ENCODE measurements at regions not wholly inside any gene's neighbourhood (a gene's known extent, or its start where the extent isn't known, plus 50 kb on each side); places are given as distances from the start of the nearest gene placed in this dataset.

GRCh38 chr1:91123773-91124172 is 101.9 kb upstream of the ZNF644 start:
- no peaks in the 10 kb centered on the region for H3K36me3 ChIP-seq
- H3K27ac ChIP-seq: no peak overlapping the region
- no peak for TF ChIP-seq CTCF (IDR thresholded peaks at IDR 0.05; ENCODE audit: low read depth, low read length)
- no peak for DNase-seq
- no peaks in the 10 kb centered on the region for H3K9me3 ChIP-seq (ENCODE audit: severe bottlenecking)
- no peak overlapping the region for H3K4me3 ChIP-seq (ENCODE audit: low read depth, low read length)
- H3K27me3 ChIP-seq (ENCODE audit: insufficient read depth, low read depth, severe bottlenecking): no peaks in the 10 kb centered on the region

- no peak overlapping the region for H3K27ac ChIP-seq
Observed at GRCh38 chr1:91123319-91123718, 101.5 kb upstream of the ZNF644 start.

GRCh38 chr1:91122106-91122717 is 100.4 kb upstream of the ZNF644 start:
- H3K27ac ChIP-seq: no peak overlapping the region
- H3K27me3 ChIP-seq (ENCODE audit: insufficient read depth, low read depth, severe bottlenecking): no peaks in the 10 kb centered on the region
- no peak overlapping the region for H3K4me3 ChIP-seq (ENCODE audit: low read depth, low read length)
- no peak for DNase-seq
- H3K9me3 ChIP-seq (ENCODE audit: severe bottlenecking): no peaks in the 10 kb centered on the region
- no peak for TF ChIP-seq CTCF (IDR thresholded peaks at IDR 0.05; ENCODE audit: low read depth, low read length)
- no peaks in the 10 kb centered on the region for H3K36me3 ChIP-seq

More at GRCh38 chr1:91123319-91123718, 101.5 kb upstream of the ZNF644 start:
- DNase-seq: no peak
- Histone ChIP-seq H3K36me3 (no peaks in the 10 kb centered on the region), H3K27me3 (ENCODE audit: insufficient read depth, low read depth, severe bottlenecking) (no peaks in the 10 kb centered on the region), H3K4me3 (ENCODE audit: low read depth, low read length) (no peak overlapping the region), H3K9me3 (ENCODE audit: severe bottlenecking) (no peaks in the 10 kb centered on the region)
- TF ChIP-seq CTCF (IDR thresholded peaks at IDR 0.05; ENCODE audit: low read depth, low read length): no peak

- Histone ChIP-seq H3K4me3 (ENCODE audit: low read depth, low read length) (no peak overlapping the region), H3K36me3 (no peaks in the 10 kb centered on the region), H3K9me3 (ENCODE audit: severe bottlenecking) (no peaks in the 10 kb centered on the region), H3K27me3 (ENCODE audit: insufficient read depth, low read depth, severe bottlenecking) (no peaks in the 10 kb centered on the region), H3K27ac (no peak overlapping the region)
- no peak for TF ChIP-seq CTCF (IDR thresholded peaks at IDR 0.05; ENCODE audit: low read depth, low read length)
- no peak for DNase-seq
Observed at GRCh38 chr1:91121366-91121765, 99.5 kb upstream of the ZNF644 start.

GRCh38 chr1:91120936-91121335 is 99.1 kb upstream of the ZNF644 start:
- TF ChIP-seq CTCF (IDR thresholded peaks at IDR 0.05; ENCODE audit: low read depth, low read length): no peak
- no peak overlapping the region for H3K27ac ChIP-seq
- no peak overlapping the region for H3K4me3 ChIP-seq (ENCODE audit: low read depth, low read length)
- no peaks in the 10 kb centered on the region for H3K9me3 ChIP-seq (ENCODE audit: severe bottlenecking)
- no peaks in the 10 kb centered on the region for H3K36me3 ChIP-seq
- no peaks in the 10 kb centered on the region for H3K27me3 ChIP-seq (ENCODE audit: insufficient read depth, low read depth, severe bottlenecking)
- no peak for DNase-seq

- no peaks in the 10 kb centered on the region for H3K9me3 ChIP-seq (ENCODE audit: severe bottlenecking)
- no peak overlapping the region for H3K4me3 ChIP-seq (ENCODE audit: low read depth, low read length)
- H3K27me3 ChIP-seq (ENCODE audit: insufficient read depth, low read depth, severe bottlenecking): no peaks in the 10 kb centered on the region
- H3K36me3 ChIP-seq: no peaks in the 10 kb centered on the region
- DNase-seq: no peak
- no peak overlapping the region for H3K27ac ChIP-seq
- TF ChIP-seq CTCF (IDR thresholded peaks at IDR 0.05; ENCODE audit: low read depth, low read length): no peak
Observed at GRCh38 chr1:91120421-91120820, 98.6 kb upstream of the ZNF644 start.
